ENCODE measurements at regions not wholly inside any gene's neighbourhood (a gene's known extent, or its start where the extent isn't known, plus 50 kb on each side); places are given as distances from the start of the nearest gene placed in this dataset.
A peak's percentile ranks its signal among the peaks of the same experiment; 100 is the strongest.

- no peak for DNase-seq
Observed at GRCh38 chr18:55762424-55762823, 174.4 kb upstream of the TCF4 start.

- DNase-seq = no peak
Observed at GRCh38 chr18:55753643-55754263, 165.8 kb upstream of the TCF4 start.

- no peak for DNase-seq
Observed at GRCh38 chr18:55751476-55751875, 163.5 kb upstream of the TCF4 start.

GRCh38 chr18:55748227-55748738 lies 160.3 kb upstream of the TCF4 start:
- no peak for DNase-seq

GRCh38 chr18:55744206-55744605 lies 156.2 kb upstream of the TCF4 start:
- no peak for DNase-seq

GRCh38 chr18:55743736-55744135 lies 155.7 kb upstream of the TCF4 start:
- DNase-seq = no peak

GRCh38 chr18:55743133-55743532 lies 155.1 kb upstream of the TCF4 start:
- no peak for DNase-seq

- no peak for DNase-seq
Observed at GRCh38 chr18:55739488-55739887, 151.5 kb upstream of the TCF4 start.

- DNase-seq = no peak
Observed at GRCh38 chr18:55738483-55739114, 150.6 kb upstream of the TCF4 start.

GRCh38 chr18:55737781-55738468 lies 149.9 kb upstream of the TCF4 start:
- DNase-seq = no peak

GRCh38 chr18:55737266-55737665 lies 149.3 kb upstream of the TCF4 start:
- DNase-seq = no peak

GRCh38 chr18:55735969-55736368 lies 148.0 kb upstream of the TCF4 start:
- no peak for DNase-seq

- DNase-seq = no peak
Observed at GRCh38 chr18:55735199-55735855, 147.3 kb upstream of the TCF4 start.

GRCh38 chr18:55732227-55733106 lies 144.5 kb upstream of the TCF4 start:
- no peak for DNase-seq

- no peak for DNase-seq
Observed at GRCh38 chr18:55731594-55732042, 143.6 kb upstream of the TCF4 start.

GRCh38 chr18:55721006-55721405 lies 133.0 kb upstream of the TCF4 start:
- DNase-seq = peak; percentile 18

GRCh38 chr18:55713707-55714106 lies 125.7 kb upstream of the TCF4 start:
- no peak for DNase-seq

GRCh38 chr18:55706898-55707297 lies 118.9 kb upstream of the TCF4 start:
- DNase-seq = no peak

- DNase-seq = no peak
Observed at GRCh38 chr18:55699233-55699765, 111.3 kb upstream of the TCF4 start.

GRCh38 chr18:55696811-55697210 lies 108.8 kb upstream of the TCF4 start:
- no peak for DNase-seq

- no peak for DNase-seq
Observed at GRCh38 chr18:55695091-55695490, 107.1 kb upstream of the TCF4 start.

GRCh38 chr18:55694291-55694690 lies 106.3 kb upstream of the TCF4 start:
- no peak for DNase-seq
